GM06990 (cell line): ENCODE measurements at regions not wholly inside any gene's neighbourhood (a gene's known extent, or its start where the extent isn't known, plus 50 kb on each side); places are given as distances from the start of the nearest gene placed in this dataset.

ENCODE experiments used
- DNase-seq: peaks from one replicate; pipeline ENCODE4 v3.0.0-alpha.2; 2011; ENCODE audit not compliant: insufficient read length; ENCODE audit errors: extremely low read depth
- H3K27me3 ChIP-seq: replicated peaks from 2 replicates; pipeline ENCODE4 v1.6.0; 2011; ENCODE audit warnings: low read length; ENCODE audit not compliant: control insufficient read depth, insufficient read depth
- H3K36me3 ChIP-seq: 2 replicates; pipeline ENCODE4 v1.5.1; 2011; ENCODE audit warnings: low read length; ENCODE audit not compliant: control insufficient read depth, insufficient read depth
- H3K4me3 ChIP-seq: replicated peaks from 2 replicates; pipeline ENCODE4 v1.5.1; 2011; ENCODE audit warnings: low read depth, mild to moderate bottlenecking, control low read depth, low read length
- TF ChIP-seq, protein P1 (sequence below): IDR thresholded peaks from 2 replicates; pipeline ENCODE4 v1.5.1; 2011; ENCODE audit warnings: low read length, control low read depth, mild to moderate bottlenecking, inconsistent platforms; ENCODE audit not compliant: insufficient read depth, poor library complexity, severe bottlenecking

DNA sequence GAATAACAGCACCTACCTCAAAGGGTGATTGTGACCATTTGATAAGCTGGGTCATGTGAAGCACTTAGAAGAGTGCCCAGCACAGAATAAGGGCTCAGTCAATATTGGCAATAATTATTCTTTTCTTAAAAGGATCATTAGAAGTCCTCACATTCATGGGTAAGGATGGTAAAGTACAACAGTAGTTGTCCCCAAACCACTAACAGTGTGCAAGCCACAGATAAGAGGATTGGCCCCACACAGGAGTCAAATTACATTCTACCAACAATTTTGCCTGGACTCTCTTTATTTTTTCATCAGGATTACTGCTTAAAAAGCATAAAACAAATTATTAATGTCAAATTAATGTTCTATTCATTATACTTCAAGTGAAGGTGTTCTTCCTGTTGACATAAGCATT lies 271.5 kb upstream of the PDGFD start:
- no peaks in the 10 kb centered on the region for H3K27me3 ChIP-seq
- H3K4me3 ChIP-seq, result no peak overlapping the region
- no peaks in the 10 kb centered on the region for H3K36me3 ChIP-seq
- DNase-seq, result no peak
- TF ChIP-seq, protein P1, sequence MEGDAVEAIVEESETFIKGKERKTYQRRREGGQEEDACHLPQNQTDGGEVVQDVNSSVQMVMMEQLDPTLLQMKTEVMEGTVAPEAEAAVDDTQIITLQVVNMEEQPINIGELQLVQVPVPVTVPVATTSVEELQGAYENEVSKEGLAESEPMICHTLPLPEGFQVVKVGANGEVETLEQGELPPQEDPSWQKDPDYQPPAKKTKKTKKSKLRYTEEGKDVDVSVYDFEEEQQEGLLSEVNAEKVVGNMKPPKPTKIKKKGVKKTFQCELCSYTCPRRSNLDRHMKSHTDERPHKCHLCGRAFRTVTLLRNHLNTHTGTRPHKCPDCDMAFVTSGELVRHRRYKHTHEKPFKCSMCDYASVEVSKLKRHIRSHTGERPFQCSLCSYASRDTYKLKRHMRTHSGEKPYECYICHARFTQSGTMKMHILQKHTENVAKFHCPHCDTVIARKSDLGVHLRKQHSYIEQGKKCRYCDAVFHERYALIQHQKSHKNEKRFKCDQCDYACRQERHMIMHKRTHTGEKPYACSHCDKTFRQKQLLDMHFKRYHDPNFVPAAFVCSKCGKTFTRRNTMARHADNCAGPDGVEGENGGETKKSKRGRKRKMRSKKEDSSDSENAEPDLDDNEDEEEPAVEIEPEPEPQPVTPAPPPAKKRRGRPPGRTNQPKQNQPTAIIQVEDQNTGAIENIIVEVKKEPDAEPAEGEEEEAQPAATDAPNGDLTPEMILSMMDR, result no peak

DNA sequence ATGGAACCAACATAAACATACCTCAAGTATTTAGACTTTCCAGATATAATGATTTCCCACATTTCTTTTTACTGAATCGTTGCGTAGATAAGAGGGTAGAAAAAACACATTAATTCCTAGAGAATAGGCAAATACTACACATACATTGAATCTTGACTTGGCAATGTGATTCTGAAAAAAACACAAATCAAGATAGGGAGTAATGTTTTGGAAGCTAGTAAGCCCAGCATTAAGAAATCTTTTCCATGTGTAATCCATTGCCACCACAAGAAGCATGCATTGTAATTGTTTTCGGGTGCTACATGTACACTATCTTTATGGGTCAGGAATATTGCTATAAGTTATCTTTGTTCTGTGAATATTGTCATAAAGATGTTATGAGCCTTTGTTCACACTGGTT lies 269.8 kb upstream of the PDGFD start:
- no peaks in the 10 kb centered on the region for H3K36me3 ChIP-seq
- no peak overlapping the region for H3K4me3 ChIP-seq
- DNase-seq, result no peak
- no peaks in the 10 kb centered on the region for H3K27me3 ChIP-seq
- TF ChIP-seq, protein P1, result no peak

DNA sequence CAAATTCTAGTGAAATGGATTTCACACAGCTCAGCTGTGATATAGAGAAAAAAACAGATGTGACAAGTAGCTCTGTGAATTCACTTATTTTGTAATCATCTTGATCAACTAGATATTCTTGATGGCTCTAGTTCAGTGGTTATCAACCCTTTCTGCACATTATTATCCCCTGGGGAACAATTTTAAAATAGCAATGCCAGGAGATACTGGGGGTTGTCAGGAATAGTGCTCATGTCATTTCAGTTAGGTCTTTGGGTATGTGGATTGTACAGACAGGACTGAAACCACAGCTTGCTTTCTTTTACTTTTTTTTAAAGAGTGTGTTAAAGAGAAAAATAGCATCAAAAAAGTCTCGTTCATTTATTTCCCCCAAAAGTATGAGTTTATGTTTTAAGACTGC lies 269.0 kb upstream of the PDGFD start:
- H3K36me3 ChIP-seq, result no peaks in the 10 kb centered on the region
- DNase-seq, result no peak
- TF ChIP-seq, protein P1, result no peak
- no peaks in the 10 kb centered on the region for H3K27me3 ChIP-seq
- H3K4me3 ChIP-seq, result no peak overlapping the region

DNA sequence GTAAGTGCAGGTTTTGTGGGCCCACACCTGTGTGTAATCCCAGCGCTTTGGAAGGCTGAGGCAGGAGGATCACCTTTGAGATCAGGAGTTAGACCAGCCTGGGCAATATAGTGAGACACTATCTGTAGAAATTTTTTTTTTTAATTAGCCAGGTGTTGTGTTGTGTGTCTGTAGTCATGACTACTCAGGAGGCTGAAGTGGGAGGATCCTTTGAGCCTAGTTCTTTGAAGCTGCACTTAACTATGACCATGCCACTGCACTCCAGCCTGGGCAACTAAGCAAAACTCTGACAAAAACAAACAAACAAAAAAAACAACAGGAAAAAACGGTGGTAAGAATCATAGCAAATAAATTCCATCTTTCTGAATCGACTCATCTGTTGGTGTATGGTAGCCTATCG lies 268.6 kb upstream of the PDGFD start:
- no peak for DNase-seq
- TF ChIP-seq, protein P1, result no peak
- no peaks in the 10 kb centered on the region for H3K36me3 ChIP-seq
- no peak overlapping the region for H3K4me3 ChIP-seq
- H3K27me3 ChIP-seq, result no peaks in the 10 kb centered on the region

DNA sequence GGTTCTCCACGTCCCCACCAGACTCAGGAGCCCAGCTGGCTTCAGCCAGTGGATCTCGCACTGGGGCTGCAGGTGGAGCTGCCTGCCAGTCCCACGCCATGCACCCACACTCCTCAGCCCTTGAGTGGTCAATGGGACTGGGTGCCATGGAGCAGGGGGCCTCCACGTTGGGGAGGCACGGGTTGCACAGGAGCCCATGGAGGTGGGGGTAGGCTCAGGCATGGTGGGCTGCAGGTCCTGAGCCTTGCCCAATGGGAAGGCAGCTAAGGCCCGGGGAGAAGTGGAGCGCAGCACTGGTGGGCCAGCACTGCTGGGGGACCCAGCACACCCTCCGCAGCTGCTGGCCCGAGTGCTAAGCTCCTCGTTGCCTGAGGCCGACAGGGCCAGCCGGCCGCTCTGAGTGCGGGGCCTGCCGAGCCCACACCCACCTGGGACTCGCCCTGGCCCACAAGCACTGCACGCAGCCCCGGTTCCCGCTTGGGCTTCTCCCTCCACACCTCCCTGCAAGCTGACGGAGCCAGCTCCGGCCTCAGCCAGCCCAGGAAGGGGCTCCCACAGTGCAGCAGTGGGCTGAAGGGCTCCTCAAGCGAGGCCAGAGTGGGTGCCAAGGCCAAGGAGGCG lies 258.5 kb upstream of the PDGFD start:
- Histone ChIP-seq H3K4me3 (no peak overlapping the region), H3K27me3 (no peaks in the 10 kb centered on the region), H3K36me3 (no peaks in the 10 kb centered on the region)
- no peak for DNase-seq
- TF ChIP-seq, protein P1, result no peak

DNA sequence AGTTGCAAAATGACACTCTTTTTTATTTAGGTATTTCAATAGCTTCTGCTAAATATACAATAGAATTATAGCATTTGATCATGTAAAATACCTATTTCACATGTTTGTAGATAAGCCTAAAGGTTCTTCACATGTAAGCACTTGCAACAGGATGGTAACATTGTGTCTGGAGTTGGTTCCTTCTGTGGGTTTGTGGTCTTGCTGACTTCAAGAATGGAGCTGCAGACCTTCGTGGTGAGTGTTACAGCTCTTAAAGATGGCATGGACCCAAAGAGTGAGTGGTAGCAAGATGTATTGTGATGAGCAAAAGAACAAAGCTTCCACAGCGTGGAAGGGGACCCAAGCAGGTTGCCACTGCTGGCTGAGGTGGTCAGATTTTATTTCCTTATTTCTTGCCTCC lies 246.4 kb upstream of the PDGFD start:
- H3K4me3 ChIP-seq, result no peak overlapping the region
- DNase-seq, result no peak
- no peaks in the 10 kb centered on the region for H3K27me3 ChIP-seq
- no peaks in the 10 kb centered on the region for H3K36me3 ChIP-seq
- TF ChIP-seq, protein P1, result no peak
